GM21515 (cell line): ENCODE measurements at regions not wholly inside any gene's neighbourhood (a gene's known extent, or its start where the extent isn't known, plus 50 kb on each side); places are given as distances from the start of the nearest gene placed in this dataset.
"Not testable (repeated sequence)": the region's sequence is repeated elsewhere in the genome, so short reads cannot be mapped to it uniquely, and the experiment has no call there.

Experiments
- ATAC-seq: cut with Tn5 transposase; IDR thresholded peaks from one replicate; pipeline ENCODE4 v1.9.1; 2021; ENCODE audit not compliant: unreplicated experiment

DNA sequence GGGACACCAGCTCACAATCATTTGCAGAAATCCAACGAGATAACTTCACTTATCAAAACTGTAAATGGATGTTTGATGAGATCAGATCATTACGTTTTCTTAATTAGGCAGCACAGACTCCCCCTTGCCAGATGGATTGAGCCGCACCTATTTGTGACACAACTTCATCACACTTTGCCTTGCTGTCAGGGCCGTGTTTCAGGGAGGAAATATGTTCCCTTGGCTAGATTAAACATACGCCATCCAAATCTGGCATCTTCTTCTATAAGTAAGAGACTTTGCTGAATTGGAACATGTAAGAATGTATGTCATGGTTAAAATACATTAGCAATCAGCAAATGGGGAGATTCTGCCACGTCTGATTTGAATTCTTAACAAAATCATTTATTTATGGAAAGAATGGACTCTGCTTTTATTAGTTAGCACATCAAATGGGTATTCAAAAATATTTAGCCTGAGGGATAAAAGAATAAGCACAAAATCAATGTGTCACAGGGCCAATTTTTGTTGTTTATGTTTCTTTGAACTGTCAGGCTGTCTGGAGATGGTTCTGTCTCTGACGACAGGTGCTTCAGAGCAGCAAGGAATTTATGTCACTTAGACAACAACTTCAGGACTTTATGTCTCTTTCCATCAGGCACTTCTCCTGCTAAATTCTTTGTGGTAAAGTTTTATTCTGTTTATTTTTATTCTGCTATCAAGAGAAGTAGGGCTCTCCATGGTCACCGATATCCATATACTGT lies 326.1 kb upstream of the NCAM1 start:
- ATAC-seq = no peak

DNA sequence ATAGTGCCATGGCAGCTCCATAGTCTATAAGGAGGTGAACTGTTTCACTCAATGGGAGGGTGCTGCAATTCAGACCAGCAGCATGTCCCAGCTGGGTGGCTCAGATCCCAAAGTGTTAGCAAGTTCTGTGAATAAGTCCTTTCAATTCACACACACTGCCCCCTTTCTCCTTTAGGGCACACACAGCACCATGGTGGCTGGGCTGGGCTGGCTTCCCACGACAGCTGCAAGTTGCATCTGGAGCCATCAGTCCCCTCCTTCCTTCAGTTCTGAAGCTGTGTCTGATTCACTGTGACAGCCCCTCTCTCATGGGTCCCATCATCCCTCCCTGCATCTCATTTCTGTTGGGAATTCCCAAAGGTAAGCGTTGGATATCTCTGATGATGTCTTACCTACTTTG lies 324.1 kb upstream of the NCAM1 start:
- ATAC-seq = no peak

DNA sequence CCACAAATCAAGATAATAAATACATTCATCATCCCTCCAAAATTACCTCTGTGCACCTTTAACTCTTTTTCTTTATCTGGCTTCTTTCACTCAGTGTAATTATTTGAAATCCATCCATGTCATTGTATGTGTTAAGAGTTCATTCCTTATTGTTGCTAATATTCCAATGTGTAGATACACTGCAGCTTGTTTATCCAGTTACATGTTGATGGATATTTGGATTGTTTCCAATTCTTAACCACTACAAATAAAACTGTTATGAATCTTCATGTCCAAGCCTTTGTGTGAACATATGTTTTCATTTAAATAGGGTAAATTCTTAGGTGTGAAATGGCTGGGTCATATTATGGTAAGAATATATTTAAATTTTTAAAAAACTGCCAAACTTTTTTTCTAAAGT lies 323.3 kb upstream of the NCAM1 start:
- ATAC-seq = no peak

DNA sequence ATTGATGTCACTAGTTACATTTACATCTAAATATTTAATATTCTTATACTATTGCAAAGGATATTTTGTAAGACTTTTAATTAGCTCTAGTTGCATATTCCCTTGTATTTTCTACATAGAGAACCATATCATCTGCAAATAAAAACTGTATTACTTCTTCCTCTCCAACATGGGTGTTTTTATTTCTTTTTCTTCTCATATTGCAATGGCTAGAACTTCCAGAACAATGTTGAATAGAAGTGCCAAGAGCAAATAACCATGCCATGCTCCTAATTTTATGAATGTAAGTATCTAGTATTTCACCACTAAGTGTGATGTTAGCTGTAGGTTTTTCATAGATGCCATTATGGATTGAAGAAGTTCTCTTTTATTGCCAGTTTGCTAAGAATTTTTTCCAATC lies 321.8 kb upstream of the NCAM1 start:
- no peak for ATAC-seq

DNA sequence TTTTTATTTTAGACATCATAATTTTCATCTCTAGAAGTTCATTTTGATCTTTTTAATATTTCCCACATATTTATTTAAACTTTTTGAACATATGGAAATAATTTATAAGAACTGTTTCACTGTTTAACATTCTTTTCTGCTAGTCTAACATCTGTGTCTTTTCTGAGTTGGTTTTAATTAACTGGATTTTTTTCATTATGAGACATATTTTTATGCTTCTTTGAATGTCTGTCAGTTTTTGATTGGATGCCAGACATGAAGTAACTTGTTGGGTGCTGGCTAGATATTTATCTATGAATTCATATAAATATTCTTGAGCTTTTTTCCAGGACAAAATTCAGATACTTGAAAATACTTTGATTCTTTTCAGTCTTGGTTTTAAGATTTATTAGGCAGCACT lies 317.8 kb upstream of the NCAM1 start:
- ATAC-seq = no peak

DNA sequence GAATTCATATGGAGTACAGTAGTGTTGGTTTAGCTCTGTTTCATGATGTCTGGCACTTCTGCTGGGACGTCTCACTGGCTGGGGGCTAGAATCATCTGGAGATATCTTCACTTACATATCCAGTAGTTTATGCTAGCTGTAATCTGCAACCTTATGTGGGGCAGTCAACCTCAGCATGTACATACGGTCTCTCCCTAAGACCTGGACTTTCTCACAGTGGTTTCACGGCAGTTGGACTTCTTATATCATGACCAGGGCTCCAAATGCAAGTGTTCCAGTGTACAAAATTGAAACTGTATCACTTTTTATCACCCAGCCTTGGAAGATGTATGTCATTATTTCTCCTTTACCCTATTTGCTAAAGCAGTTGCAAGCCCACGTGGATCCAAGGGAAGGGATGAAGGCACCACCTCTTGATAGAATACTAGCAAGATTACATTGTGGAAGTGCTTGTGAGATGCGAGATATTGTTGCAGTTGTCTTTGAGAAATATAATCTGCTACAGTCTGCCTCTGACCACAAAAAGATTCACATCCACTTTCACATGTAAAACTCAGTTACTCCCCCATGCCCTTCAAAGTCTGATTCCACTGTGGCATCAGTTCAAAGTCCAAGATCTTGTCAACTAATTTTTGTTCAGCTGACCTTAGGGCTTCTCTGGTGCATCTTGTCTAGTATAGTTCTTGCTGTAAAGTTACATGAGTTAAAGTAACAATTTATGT lies 316.6 kb upstream of the NCAM1 start:
- peak; percentile 75 for ATAC-seq

DNA sequence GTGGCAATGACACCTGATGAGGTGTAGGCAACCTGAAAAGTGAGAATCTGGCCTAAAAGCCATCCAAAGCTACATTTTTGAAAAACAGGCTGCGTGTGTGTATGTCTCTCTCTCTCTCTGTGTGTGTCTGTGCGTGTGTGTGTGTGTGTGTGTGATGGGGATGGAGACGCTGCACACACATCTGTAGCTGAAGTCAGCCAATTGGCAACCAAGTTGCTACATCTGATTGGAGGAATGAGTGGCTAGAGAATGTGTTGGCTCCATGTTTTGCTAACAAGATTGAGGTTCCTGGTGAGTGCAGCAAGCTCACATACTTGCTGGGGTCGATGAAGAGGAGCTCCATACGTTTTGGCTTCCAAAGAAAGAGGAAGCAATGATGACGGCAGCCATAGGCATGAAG lies 311.4 kb upstream of the NCAM1 start:
- ATAC-seq = no peak

DNA sequence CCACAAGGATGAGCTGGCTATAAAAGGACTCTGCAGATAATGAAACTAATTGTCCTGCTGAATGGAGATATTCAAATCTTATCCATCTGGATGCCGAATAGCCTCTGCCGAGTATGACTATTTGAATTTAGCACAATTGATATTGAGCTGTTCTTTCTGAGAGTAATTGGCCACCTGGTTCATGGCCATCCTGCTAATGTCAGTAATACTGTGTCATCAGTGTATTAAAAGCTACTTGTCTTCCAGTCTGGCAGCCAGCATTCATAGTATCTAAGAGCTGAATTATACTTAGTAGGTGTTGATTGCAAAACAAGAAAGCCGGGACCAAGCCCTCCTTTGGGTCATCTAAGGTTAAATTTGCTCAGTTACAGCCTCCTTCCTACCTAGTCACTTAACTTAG lies 310.7 kb upstream of the NCAM1 start:
- ATAC-seq = no peak

DNA sequence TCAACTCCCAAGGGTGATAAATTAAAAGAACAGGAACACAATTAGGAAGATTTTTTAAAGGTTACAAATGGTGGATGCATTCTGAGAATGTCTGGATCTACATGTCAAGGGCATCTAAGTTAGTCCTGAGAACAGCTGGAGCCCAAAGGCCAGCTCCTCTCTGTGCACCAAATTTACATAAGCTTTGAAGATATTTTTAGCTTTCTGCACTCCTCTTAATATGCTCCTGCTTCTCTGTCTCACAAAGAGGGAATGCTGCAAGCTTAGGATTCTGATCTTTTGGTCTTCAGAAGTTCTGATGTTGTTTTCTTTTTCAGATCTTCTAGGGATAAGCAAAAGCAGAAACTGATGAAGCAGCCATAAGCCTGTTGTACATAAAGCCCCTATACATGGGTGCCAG lies 309.8 kb upstream of the NCAM1 start:
- no peak for ATAC-seq

DNA sequence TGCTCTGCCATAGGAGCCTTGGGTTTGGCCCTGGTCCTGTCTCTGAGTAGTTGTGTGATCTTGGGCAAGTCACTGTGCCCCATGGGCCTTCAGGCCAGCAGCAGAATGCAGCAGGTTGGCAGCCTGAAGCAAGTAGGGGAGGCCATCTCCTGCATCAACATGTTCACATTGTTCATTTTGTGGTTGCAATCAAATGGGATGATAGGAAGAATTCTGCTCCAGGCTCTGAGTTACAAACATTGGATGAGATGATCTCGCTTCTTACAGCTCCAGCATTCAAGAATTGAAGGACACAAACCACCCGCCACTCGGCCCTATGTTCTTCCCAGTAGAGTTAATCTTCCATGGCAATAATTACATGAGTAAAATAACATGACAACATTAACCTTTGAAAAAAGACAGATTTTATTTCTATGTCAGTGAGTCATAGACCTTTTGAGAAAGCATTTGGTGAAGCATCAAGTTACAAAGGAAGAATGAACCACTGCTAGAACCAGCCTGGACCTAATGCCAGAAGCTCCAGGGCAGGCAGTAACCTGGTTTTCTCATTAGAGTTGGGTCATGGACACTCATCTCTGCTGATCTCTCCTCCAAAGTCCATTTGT lies 308.3 kb upstream of the NCAM1 start:
- ATAC-seq = no peak

DNA sequence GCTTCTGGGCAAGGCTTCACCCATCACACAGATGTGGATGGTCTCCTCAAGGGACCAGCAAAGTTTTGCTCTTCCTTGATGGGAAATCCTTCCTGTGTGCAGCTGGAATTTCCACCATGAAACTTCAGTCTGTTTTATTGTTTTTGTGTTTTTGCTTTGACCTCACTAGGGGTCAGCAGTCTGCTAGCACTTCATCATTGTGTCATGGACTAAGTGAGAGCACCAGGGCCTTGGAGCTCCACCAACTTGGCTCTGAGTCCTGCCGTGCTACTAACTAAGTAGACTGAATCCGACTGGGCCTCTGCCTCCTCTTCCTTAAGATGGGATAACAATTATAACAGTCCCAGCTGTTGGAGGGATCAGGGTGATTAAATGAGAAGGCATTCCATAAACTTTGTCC lies 305.8 kb upstream of the NCAM1 start:
- ATAC-seq = no peak

DNA sequence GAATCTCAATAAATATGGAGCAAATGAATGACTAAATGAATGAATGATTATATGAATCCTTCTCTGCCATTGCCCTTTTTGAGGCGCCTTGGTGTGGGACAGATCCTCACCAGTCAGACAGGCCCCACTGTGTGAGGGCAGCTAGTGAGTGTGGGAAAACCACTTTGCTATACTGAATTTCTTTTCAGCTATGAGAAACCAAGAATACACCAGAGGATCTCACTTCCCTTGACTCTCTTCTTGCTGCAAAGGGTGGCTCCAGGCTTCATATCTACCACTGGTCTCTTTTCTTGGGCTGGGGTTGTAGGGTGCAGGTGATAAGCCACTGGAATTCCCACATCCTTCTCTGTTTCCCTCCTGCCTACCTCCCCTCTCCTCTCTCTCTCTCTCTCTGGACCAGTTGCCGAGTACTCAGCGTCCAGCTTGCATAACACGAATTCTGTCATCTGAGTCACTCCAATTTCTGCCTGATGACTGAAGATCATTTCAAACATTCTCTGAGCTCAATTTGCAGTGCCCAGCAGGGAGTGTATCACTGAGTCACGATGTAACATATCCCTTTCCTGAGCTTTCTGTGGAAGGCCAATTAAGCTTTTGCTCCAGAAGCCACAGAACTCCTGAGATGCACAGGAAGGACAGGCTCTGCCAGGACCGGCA lies 304.3 kb upstream of the NCAM1 start:
- ATAC-seq = no peak

DNA sequence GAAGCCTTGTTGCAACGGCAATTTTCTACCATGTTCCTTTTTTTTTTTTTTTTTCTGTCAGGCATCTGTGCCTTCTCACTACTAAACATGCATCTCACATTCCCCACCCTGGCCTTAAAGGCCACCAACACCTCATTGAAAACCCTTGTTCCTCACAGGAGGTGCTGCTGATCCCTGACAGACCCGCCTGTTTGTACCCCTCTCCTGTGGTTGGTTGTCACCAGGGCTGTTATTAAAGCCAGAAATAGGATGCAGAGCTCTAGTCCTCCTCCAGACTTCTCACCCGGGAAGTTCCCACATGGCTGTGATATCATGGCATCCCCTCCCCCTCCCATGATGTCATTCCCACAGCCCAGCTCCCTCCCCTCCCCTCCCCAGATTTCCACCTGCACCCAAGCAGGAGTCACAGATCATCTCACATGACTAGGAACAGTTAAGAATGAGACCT lies 302.8 kb upstream of the NCAM1 start:
- ATAC-seq = no peak

DNA sequence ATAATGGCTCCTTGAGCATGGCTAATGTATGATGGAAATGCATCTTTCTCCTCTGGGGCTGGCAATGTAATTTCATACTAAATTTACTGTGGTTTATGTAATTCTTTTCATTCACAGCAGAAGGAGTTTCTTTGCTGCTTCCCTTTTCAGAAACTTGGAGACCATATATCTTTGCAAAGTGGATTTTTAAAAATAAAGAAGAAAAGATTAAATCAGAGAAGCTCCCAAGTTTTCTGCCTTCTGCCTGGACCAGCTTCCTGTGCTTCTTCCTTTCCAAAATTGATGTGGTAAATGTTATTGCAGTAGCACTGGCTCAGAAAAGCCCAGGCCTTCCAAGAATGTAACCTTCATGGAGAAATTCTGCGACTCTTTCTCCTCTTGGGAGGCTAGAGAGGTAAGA lies 300.1 kb upstream of the NCAM1 start:
- ATAC-seq = no peak

DNA sequence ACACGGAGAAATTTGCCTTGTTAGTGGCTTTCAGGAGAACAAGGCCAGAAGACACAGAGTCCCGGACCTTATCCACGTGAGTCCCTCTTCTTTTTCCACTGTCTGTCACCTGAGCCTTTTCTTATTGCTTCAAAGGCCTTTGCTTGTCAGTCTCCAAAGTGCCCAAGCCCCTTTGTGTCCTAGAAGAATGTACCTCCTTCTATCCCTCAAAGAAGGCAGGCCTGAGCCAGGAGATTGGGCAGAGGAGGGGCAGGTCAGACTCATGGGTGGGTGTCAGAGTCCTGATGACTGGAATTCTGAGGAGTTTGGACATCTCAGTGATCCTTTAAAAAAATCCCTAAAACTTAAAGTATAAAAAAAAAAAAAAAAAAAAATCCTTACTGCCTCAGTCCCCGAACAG lies 299.6 kb upstream of the NCAM1 start:
- ATAC-seq = no peak

DNA sequence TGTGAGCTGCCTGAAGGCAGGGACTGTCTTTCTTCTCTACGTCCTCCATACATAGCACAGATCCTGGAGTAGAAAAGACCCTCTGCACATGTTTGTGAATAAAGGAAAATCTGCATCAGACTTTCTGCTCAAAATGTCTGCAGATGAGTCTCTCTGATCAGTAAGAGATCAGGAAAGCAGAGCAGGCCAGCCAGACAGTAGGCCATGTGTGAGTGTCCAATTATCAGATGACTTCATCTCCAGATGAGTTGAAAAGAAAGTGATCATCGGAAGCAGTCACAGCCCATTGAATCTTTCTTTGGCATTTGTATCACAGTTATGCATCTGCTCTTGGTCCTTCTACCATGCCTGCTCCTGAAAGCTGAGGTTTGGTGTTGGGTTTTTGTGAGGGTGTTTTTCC lies 298.7 kb upstream of the NCAM1 start:
- no peak for ATAC-seq

DNA sequence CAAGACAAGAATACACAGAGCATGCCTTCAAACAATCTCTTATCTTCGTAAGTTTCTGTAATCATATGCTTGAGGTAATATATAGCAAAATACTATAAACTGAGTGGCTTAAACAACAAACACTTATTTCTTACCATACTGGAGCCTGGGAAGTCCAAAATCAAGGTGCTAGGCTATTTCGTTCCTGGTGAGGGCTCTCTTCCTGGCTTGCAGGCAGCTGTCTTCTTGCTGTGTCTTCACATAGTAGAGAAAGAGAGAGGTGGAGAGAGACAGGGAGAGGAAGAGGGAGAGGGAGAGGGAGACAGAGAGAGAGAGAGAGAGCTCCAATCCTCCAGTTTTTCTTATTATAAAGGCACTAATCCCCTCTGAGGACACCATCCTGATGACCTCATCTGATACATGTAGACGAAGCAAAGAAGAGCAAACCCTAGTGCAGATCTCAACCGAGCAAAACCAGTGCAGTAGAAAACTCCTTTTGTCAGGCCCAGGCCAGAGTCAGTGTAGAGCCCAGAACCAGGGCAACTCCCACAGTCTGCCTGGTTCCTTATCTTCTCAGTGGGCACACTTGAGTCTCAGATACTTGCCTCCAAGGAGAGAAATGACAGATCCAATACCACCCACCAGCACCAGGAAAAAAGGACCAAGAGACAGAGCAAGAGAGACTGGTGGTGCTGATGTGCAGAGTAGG lies 297.1 kb upstream of the NCAM1 start:
- no peak for ATAC-seq

DNA sequence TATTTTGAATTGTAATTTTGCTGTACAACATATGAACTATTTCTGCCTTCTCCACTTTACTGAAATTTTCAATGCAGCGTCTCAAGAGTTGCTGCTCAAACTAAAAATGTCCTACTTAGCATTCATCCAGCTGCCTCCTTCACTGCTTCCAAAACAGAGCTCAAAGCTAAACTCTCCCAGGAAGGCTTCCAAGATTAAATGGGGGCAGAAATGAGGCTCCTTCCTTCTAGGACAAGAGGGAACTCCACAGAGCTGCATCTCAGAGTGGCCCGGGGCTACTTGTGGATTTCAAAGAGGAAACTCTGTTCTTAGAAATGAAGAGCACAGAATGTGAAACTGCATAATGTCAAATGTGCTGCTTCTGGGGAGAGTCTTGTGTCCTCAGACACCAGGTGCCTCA lies 295.9 kb upstream of the NCAM1 start:
- ATAC-seq = no peak

DNA sequence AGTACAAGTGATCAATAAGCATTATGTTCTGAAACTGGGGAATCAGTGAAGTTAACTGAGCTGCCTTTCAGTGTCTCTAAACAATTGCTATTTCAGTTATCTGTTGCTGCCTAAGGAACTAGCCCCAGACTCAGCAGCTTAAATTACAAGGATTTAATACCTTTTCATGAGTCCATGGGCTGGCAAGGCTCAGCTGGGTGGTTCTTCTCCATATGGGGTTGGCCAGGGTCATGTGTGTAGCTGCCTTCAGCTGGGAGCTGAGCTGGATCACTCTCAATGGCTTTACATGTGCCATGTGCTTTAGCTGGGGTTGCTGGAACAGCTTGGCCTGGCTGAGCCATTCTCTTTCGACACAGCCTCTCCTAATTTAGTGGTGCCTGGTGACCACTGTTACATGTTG lies 295.0 kb upstream of the NCAM1 start:
- ATAC-seq = no peak

DNA sequence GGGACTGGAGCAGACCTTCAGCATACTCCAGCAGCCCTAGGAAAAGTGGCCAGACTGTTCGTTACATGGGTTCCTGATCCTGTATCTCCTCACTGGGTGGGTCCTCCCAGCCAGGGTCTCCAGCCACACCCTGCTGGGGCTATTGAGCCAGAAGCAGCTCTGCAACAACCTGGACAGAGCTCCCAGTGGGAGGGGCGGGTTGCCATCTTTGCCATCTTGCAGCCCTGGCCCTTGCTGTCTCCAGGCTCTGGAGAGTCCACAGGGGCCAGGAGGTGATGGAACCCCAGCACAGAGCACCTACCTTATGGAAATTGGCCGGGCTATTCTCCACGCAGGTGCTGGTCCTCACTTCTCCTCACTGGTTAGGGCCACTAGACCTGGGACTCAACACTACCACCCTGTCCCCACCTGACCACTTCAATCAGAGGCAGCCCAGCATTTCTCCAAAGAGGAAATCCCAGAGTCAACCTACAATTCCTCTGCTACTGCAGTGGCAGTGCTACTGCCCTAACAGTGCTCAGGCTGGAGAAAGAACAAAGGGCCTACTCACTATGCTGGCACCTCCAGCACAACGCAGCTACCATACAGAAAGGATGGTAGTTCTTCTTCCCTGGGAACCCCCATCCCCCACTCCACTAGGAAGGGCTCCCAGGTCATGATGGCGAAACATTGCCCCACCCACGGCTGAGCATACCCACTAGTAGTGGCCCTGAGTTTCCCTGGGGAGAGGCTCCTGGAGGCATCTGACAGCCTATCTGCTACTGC lies 290.2 kb upstream of the NCAM1 start:
- ATAC-seq = no peak

DNA sequence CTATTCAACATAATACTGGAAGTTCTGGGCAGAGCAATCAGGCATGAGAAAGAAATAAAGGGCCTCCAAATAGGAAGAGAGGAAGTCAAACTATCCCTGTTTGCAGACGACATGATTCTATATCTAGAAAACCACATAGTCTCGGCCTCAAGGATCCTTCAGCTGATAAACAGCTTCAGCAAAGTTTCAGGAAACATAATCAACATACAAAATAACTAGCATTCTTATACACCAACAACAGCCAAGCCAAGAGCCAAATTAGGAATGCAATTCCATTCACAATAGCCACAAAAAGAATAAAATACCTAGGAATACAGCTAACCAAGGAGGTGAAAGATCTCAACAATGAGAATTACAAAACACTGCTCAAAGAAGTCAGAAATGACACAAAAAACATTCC lies 287.8 kb upstream of the NCAM1 start:
- ATAC-seq = not testable (repeated sequence)
